Prostate gland (tissue), 2 donors: ENCODE measurements at regions not wholly inside any gene's neighbourhood (a gene's known extent, or its start where the extent isn't known, plus 50 kb on each side); places are given as distances from the start of the nearest gene placed in this dataset.

Source experiments
- CTCF ChIP-seq, 4 experiments: fragments of 200-600 bp in 2 of 4; fragments of 450-650 bp in 2 of 4; sonication (generic) in 2 of 4; IDR thresholded peaks; 1 replicate in 3 of 4; 2 replicates in 1 of 4; pipeline ENCODE4 v1.5.1; 2016 to 2019; ENCODE audit warnings: antibody characterized with exemption in 4 of 4, mild to moderate bottlenecking in 2 of 4, moderate library complexity in 2 of 4
- POLR2A ChIP-seq: fragments of 450-650 bp; IDR thresholded peaks from one replicate; pipeline ENCODE4 v1.6.1; 2016; ENCODE audit warnings: antibody characterized with exemption, mild to moderate bottlenecking
- POLR2AphosphoS5 ChIP-seq: sonication (generic); formaldehyde crosslinking; IDR thresholded peaks from one replicate; pipeline ENCODE4 v1.6.1; 2017; ENCODE audit warnings: antibody characterized with exemption

GRCh38 chr1:57770772-57771171 lies 346.9 kb upstream of the DAB1 start:
- TF ChIP-seq POLR2AphosphoS5 (no peak), CTCF (IDR thresholded peaks at IDR 0.05) (no peak), POLR2A (no peak)
